AG20443 (cell line): ENCODE measurements at regions not wholly inside any gene's neighbourhood (a gene's known extent, or its start where the extent isn't known, plus 50 kb on each side); places are given as distances from the start of the nearest gene placed in this dataset.
"Not testable (repeated sequence)": the region's sequence is repeated elsewhere in the genome, so short reads cannot be mapped to it uniquely, and the experiment has no call there.

Source experiments
- DNase-seq: peaks from one replicate; pipeline ENCODE4 v3.0.0; 2012; ENCODE audit warnings: low spot score, mixed read lengths

GRCh38 chr13:85601526-85601925 lies 197.7 kb downstream of the SLITRK6 start:
- DNase-seq = no peak

- no peak for DNase-seq
Measured at GRCh38 chr13:85597790-85598500, 201.3 kb downstream of the SLITRK6 start.

DNA sequence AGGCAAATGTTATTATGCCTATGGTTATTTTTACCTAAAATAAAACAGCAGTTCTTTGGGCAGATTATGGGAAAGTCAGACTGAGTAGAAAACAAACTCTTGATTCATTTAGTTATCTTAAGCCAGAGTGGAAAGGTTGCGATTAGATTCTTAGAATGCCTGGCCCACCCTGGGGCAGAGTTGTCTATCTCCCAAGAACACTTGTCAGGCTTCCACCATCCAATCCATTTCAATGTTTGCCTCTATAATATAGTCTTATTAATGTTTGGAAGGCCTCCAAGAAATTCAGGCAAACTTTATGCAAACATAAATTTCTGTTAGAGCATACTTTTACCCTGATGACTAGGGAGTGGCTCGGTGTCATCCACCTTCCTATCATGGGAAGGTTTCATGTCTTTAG lies 207.0 kb downstream of the SLITRK6 start:
- DNase-seq = no peak

GRCh38 chr13:85590231-85590931 lies 208.8 kb downstream of the SLITRK6 start:
- no peak for DNase-seq

- no peak for DNase-seq
Measured at GRCh38 chr13:85589021-85589420, 210.2 kb downstream of the SLITRK6 start.

- no peak for DNase-seq
Measured at GRCh38 chr13:85588359-85588758, 210.9 kb downstream of the SLITRK6 start.

- DNase-seq = no peak
Measured at GRCh38 chr13:85586856-85587255, 212.4 kb downstream of the SLITRK6 start.

- DNase-seq = no peak
Measured at GRCh38 chr13:85586422-85586831, 212.8 kb downstream of the SLITRK6 start.

GRCh38 chr13:85582890-85583289 lies 216.3 kb downstream of the SLITRK6 start:
- DNase-seq = no peak

- no peak for DNase-seq
Measured at GRCh38 chr13:85575110-85575509, 224.1 kb downstream of the SLITRK6 start.

GRCh38 chr13:85567909-85568308 lies 231.3 kb downstream of the SLITRK6 start:
- no peak for DNase-seq

DNA sequence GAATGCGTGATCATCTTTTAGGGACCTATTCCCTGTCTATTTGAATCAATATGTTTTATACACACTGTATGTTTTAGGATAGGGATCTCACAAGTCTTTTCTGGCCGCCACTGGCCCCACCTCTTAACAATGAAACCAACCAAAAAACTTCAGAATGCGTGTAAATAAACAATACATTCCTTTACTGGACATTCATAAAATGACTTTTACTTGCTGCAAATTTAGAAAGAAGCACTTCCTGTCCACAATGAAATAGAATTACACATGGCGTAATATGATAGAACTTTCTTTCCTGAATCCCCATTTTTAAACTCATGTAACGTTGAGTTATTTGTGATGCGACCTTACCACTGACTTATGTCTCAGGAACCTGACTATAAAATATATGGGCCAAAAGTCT lies 233.6 kb downstream of the SLITRK6 start:
- DNase-seq = no peak

DNA sequence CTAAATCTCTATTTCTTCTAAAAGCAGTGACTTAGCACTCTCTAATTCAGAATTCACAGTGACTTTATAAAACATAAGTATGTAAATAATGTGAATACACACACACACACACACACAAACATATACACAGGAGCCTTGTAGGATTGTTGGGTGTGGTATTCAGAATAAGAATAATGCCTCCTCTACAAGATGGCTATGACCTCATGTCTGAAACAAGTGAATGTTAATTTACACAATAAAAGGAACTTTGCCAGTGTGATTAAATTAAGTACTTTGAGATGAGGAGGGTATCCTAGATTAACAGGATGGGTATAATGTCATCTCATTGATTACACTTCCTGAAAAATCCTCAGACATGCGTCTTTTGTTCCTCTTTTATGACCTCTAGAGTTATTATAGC lies 234.6 kb downstream of the SLITRK6 start:
- DNase-seq = no peak

GRCh38 chr13:85562282-85562681 lies 236.9 kb downstream of the SLITRK6 start:
- no peak for DNase-seq

DNA sequence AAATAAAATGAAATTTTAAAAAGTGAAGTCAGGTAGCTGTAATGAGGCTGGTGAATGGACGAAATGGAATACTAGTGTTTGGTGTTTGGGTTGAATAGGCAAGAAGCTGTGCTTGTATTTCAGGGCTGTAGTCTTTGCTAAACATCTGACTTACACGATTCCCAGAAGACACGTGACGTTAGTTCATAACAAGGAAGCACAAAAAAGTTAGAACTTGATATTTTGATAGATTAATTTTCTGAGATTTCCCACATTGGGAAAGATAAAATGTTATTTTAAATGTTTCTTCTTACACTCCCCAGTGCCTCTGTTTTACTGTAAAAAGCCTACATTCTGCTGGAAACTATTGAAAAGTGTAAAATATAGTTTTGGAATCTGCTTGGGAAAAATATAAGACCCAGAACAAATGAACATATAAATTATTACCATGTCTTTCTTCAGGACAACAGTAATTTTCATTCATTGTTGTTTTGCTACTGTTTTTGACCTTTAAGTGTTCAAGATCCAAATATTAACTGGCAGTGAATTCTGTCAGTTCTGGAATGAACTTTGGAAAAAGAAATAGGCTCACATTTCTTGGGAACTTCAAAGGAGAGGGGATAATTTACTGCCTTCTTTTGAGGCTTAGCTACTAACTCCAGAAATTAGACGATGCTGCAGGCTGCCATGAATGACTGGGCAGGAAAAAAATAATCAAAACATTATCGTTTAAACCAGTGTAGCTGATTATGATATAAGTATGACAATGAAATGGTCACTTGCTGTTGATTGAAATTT lies 241.3 kb downstream of the SLITRK6 start:
- no peak for DNase-seq

- no peak for DNase-seq
Measured at GRCh38 chr13:85551012-85551411, 248.2 kb downstream of the SLITRK6 start.

- no peak for DNase-seq
Measured at GRCh38 chr13:85549819-85550218, 249.4 kb downstream of the SLITRK6 start.

GRCh38 chr13:85548845-85549244 lies 250.4 kb downstream of the SLITRK6 start:
- DNase-seq = not testable (repeated sequence)

DNA sequence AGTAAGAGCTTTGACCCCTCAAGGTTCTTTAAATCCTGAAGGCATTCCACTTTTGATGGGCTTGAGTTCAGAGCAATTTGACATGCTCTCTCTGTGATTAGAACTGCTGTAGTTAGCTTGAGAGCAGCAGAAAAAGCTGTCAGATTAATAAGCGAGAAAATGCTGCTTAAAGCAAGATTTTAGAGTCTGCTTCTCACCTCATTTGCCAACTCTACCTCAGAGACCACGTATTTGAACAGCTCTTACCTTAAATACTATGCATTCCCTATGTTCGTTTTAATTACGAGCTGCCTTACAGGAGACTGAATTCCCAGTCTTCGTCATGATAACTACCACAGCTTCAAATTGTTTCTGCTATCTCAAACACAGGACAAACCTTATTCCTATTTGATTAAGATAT lies 253.4 kb downstream of the SLITRK6 start:
- no peak for DNase-seq

DNA sequence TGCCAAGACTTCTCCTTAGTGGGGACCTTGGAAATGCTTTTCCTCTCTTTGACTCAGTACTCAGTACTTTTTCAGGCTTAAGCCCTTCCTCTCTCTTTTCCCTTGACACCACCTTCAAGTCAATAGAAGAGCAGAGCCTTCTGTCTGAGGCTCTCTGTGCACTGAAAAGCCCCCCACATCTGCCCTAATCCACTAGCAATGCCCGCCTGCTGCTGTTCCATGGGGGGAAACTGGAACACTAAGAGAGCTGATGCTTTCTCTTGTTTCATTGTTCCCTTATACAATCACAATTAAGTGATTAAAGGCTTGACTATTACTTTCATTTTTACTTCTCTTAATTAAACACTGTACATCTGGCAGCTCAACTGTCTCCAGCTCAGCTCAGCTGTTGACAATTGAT lies 254.5 kb downstream of the SLITRK6 start:
- DNase-seq = no peak

GRCh38 chr13:85543144-85543543 lies 256.1 kb downstream of the SLITRK6 start:
- no peak for DNase-seq

DNA sequence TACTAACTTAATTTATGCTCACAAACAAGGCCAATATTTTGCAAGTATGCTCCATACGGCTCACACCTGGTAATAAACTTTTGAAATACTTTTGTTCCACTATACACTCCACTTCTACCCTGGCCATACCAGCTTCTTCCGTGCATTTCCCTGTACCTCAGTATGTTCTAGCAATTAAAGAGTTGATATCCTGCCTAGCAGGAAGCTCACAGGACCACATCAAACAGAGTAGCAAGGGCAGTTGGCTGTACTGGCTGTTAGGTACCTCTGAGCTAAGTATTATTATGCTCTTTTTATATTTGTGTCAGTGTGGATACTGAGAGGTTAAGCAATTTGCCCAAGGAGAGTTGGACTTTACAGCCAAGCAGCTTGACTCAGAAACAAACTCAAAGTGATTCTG lies 257.7 kb downstream of the SLITRK6 start:
- DNase-seq = no peak

GRCh38 chr13:85538957-85539356 lies 260.3 kb downstream of the SLITRK6 start:
- DNase-seq = no peak
